ENCODE measurements at regions not wholly inside any gene's neighbourhood (a gene's known extent, or its start where the extent isn't known, plus 50 kb on each side); places are given as distances from the start of the nearest gene placed in this dataset.
"Not testable (repeated sequence)": the region's sequence is repeated elsewhere in the genome, so short reads cannot be mapped to it uniquely, and the experiment has no call there.

DNA sequence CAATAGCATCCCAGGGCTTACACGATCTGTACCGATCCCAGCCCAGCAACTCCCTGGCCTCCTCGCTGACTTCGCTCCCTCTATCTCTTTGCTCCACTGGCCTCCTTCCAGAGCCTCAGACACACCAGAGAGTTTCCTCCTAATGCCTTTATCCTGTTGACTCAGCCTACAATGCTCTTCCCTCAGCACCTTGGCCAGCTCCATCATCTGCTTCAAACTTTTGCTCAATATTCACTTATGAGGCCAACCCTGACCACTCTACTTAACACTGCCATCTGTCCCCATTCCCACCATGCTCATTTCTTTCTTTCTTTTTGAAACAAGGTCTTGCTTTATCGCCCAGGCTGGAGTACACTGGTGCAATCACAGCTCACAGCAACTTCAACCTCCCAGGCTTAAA lies 180.9 kb downstream of the CEP170 start:
- not testable (repeated sequence) for DNase-seq (ENCODE audit: low read depth in 4 of 4, low spot score in 1 of 4)

DNA sequence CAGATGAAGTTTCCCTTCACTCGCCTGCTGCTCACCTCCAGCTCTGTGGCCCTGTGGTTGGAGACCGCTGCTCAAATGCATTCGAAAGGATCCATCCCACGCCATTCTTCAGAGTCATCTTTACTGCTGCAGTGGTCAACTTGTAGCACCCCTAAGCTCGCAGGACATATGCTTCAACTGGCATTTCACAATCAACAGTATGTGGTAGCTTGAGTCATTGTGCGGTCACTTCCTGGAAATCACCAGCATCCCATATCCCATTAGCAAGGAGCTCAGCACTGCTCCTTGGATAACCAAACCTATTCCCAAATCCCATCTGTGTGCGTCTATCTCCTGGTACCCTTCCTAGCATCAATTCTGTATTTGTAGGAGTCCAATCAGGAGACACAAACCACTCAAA lies 188.0 kb downstream of the CEP170 start:
- DNase-seq (ENCODE audit: low read depth in 4 of 4, low spot score in 1 of 4): not testable (repeated sequence)

DNA sequence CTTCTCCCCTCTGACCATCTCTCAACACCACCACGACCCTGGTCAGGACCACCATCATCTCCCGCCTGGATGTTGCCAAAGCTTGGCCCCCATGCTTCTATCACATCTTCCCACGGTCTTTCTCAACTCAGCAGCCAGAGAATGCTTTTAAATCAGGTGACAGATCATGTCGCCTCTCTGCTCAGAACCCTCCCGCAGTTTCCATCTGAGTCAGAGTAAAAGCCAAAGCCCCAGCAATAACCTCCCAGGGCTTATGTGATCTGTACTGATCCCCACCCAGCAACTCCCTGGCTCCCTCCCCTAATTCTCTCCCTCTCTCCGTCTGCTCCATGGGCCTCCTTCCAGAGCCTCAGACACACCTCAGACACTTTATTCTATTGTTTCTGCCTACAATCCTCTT lies 193.1 kb downstream of the CEP170 start:
- DNase-seq (ENCODE audit: low read depth in 4 of 4, low spot score in 1 of 4): not testable (repeated sequence)

- not testable (repeated sequence) for DNase-seq (ENCODE audit: low read depth in 4 of 4, low spot score in 1 of 4)
These were observed 199.6 kb downstream of the CEP170 start for GRCh38 chr1:243055510-243055909.

- DNase-seq (ENCODE audit: low read depth in 4 of 4, low spot score in 1 of 4): not testable (repeated sequence)
These were observed 200.0 kb downstream of the CEP170 start for GRCh38 chr1:243055091-243055490.

DNA sequence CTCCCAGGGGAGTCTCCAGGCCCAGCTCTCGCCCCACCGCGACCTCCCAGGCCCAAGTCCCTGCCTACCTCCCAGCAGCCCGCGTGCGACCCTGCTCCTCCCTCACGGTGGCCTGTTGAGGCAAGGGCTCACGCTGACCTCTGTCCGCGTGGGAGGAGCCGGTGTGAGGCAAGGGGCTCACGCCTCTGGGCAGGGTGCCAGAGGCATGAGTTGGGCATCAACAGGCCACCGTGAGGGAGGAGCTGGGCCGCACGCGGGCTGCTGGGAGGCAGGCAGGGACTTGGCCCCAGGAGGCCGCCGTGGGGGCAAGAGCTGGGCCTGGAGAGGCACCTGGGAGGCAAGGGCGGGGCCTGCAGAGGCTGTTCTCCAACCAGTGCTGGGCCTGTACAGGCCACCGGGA lies 200.4 kb downstream of the CEP170 start:
- not testable (repeated sequence) for DNase-seq (ENCODE audit: low read depth in 4 of 4, low spot score in 1 of 4)

GRCh38 chr1:243053048-243053447 lies 202.0 kb downstream of the CEP170 start:
- not testable (repeated sequence) for DNase-seq (ENCODE audit: low read depth in 4 of 4, low spot score in 1 of 4)

DNA sequence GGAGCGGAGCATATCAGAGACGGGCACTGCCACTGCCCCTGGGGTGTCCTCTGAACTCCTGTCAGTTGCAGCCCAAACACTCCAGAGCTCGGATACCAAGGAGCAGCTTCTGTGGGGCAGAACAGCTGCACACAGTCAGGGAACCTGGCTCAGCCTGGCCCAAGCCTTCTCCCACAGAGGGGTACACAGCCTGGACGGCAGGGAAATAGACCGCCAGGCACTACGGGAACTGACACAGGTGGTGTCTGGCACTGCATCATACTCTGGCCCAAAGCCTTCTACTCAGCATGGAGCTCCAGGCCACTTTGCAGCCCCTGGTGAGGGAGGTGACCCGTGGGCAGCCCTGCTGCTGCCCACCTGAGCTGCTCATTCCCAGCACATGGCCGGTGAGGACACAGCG lies 204.5 kb downstream of the CEP170 start:
- not testable (repeated sequence) for DNase-seq (ENCODE audit: low read depth in 4 of 4, low spot score in 1 of 4)

DNA sequence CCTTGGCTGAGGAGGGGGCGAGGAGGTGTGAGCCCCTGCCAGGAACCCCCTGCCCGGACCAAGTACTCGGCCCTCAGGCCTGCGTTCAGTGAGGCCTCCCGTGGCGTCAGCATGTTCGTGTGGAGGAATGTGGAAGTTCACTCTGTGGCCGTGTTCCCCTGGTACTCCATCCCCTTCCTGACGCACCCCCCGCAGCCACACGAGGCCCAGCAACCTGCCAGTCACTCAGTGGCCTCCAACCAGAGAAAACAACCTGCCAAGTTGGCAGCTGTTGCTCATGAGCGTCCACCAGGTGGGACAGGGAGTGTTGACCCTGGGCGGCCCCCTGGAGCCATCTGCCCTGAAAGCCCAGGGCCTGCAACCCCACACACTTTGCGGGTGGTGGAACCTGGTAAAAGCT lies 205.4 kb downstream of the CEP170 start:
- not testable (repeated sequence) for DNase-seq (ENCODE audit: low read depth in 4 of 4, low spot score in 1 of 4)

DNA sequence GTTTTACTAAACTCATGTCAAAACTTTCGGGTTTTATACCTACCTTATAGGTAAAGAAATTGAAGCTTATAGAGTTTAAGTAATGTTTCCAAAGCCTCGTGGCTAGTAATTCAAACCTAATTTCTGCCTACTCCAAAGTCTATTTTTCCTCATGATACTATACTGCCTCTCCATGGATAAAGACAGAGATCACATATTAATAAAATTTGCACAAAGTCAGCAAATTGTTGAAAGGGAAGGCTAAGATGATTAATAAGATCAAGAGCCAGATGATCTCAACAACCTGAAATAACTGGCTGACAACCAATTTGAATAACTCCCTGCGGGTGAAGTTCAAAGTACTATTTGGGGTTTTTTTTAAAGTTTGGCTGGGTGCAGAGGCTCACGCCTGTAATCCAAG lies 233.7 kb downstream of the CEP170 start:
- not testable (repeated sequence) for DNase-seq (ENCODE audit: low read depth in 4 of 4, low spot score in 1 of 4)

DNA sequence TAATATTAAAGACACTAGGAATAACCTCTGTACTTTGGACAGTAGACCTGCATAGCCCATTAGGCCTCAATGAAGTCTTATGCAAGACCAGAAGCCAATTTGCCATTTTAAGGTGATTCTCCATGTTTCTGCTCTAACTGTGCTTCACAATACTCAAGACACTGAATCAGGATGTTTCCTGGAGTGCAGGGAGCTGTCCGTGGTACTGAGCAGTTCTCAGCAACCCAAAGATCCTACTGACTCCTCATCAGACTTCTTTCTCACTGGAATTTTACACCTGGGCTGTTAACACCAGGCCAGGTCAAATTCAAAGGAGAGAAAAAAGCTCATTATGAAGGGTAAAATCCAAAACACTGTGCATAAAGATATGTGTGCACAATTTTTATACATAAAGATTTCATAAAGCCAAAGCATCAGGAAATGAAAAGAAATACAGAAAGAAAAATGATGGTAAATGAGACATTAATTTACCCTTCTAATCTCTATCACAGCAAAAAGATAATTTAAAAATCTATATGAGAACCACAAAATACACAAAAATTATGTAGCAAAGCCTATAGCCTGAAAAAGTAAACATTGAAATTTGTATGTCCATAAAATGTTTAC lies 235.9 kb downstream of the CEP170 start:
- peak in 2 of 4 experiments; percentile 2 for DNase-seq (ENCODE audit: low read depth in 4 of 4, low spot score in 1 of 4)

DNA sequence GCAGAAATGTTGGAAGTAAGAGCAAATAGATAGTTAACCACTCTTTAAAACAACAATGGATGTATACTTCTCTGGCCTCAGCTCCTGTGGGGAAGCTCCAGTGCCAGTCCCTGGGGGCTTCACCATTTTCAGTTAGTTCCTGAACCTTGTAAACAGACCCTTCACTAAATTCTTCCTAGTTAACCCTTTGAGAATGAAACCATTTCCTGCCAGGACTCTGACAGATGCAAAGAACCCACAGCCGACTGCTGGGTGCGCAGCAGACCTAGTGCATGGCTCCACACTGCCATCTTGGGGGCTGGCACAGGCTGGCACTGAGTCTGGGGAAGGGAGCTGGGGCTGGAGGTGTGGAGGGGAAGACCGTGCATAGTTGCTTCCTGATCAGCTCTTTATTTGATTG lies 244.4 kb downstream of the CEP170 start:
- not testable (repeated sequence) for DNase-seq (ENCODE audit: low read depth in 4 of 4, low spot score in 1 of 4)

DNA sequence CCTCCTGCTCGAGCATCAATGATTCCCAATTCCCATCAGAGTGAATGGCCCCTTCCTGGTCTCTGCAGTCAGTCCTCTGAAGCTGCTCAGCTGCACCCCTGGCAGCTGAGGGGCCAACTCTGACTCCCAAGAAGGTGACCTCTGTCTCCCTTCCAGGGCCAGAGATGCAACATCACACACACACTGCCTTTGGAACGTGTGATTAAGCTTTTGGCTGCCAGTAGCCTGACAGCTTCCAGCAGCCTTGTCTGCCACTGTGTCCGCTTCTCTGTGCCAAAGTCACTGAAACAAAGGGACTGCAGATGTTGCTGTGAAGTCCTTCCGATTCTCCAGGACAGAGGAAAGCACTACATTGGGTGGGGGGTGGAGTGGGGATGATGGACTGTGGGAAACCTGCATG lies 254.1 kb downstream of the CEP170 start:
- DNase-seq (ENCODE audit: low read depth in 4 of 4, low spot score in 1 of 4): not testable (repeated sequence)

DNA sequence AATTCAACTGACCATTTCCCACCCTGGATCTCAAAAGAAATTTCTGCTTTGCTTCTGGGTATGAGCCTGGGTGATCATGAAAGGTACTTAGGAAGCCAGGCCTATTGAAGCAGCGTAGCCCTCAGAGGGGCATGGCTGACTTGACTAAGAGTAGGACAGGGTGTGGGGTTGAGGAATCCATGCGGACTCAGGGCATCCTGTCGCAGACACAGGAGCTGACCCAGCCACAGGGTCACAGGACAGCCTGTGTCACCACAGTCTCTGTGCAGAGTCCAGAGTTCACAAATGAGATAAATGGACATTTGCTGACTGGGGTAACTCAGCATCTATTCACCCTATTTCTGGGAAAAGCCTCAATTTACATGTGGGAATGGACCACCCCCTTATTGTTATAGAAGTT lies 262.3 kb downstream of the CEP170 start:
- not testable (repeated sequence) for DNase-seq (ENCODE audit: low read depth in 4 of 4, low spot score in 1 of 4)

GRCh38 chr1:242985096-242985495 lies 270.0 kb downstream of the CEP170 start:
- not testable (repeated sequence) for DNase-seq (ENCODE audit: low read depth in 4 of 4, low spot score in 1 of 4)

DNA sequence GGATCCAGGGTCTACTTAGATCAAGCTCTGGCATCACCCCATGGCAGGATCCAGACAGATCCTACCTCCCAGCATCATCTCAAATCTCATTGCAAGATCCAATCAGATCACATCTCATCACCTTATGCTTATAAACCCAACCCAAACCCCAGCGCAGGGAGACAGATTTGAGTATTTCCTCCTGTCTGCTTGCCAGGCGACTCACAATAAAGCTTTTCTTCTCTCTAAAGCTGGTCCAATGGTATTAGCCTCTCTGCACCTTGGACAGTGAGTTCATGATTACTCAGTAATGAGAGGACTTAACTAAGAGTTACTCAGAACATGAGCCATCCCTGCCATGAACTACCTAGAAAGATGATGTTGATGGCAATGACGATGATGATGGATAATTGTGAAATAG lies 281.7 kb downstream of the CEP170 start:
- not testable (repeated sequence) for DNase-seq (ENCODE audit: low read depth in 4 of 4, low spot score in 1 of 4)

DNA sequence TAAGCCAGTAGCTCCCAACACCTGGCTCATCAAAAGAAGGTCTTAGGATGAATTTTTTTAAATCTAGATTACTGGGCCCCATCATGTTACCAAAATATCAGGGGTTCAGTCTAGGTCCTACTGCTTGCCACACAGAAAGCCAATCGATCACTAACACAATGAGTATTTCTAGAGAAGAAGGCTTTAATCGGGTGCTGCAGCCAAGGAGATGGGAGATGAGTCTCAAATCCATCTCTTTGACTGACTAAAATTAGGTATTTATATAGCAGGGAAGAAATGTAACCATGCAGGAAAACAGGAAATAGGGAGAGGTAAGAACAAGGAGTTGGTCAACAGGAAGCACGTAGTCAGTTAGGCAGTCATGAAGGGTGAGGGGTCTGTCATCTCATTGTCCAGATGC lies 288.2 kb downstream of the CEP170 start:
- no peak for DNase-seq (ENCODE audit: low read depth in 4 of 4, low spot score in 1 of 4)

DNA sequence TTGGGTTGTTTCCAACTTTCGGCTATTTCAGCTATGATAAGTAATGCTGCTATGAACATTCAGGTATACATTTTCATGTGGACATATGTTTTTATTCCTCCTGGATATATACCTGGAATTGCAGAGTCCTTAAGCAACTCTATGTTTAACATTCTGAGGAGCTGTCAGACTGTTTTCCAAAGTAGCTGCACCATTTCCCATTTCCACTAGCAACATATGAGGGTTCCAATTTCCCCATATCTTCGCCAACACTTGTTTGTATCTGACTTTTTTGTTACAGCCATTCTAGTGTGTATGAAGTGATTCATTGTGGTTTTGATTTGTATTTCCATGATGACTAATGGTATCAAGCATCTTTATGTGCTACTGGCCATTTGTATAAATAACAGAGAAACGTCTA lies 295.7 kb downstream of the CEP170 start:
- not testable (repeated sequence) for DNase-seq (ENCODE audit: low read depth in 4 of 4, low spot score in 1 of 4)

DNA sequence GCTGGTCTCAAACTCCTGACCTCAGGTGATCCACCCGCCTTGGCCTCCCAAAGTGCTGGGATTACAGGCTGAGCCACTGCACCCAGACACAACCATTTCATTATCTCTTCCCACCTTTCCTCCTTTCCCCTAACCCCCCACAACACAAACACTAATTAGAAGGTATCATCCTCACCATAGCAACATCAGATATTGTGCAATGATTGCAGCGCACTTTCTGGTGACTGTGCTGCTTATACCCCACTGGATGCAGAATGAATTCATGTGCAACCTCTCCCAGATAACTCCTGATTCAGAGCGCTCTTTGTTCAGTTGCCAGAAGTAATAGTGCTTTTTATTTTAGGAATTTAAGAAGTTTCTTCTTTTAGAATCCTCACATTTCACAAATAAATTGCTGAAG lies 300.1 kb downstream of the CEP170 start:
- not testable (repeated sequence) for DNase-seq (ENCODE audit: low read depth in 4 of 4, low spot score in 1 of 4)

DNA sequence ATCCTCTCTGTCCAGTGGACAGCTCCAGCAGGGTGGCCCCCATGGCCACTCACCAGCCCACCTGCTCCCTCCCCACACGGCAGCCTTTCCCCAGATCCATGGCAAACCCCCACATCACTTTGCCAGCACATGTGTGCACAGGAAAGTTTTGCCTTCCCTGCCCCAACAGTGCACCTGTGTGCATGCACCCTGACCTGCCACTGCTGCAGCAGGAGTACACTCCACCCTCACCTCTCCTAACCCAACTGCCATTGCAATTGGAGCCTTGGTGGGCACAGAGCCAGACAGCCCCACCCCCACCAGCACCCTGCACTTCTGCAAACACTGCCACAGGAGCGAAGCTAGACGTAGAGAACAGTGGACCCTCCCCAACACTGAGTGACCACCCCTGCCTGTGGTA lies 308.9 kb downstream of the CEP170 start:
- no peak for DNase-seq (ENCODE audit: low read depth in 4 of 4, low spot score in 1 of 4)

GRCh38 chr1:242936725-242937124 lies 318.4 kb downstream of the CEP170 start:
- not testable (repeated sequence) for DNase-seq (ENCODE audit: low read depth in 4 of 4, low spot score in 1 of 4)

- DNase-seq (ENCODE audit: low read depth in 4 of 4, low spot score in 1 of 4): not testable (repeated sequence)
These were observed 330.4 kb downstream of the CEP170 start for GRCh38 chr1:242924717-242925116.

GRCh38 chr1:242923603-242924002 lies 331.5 kb downstream of the CEP170 start:
- not testable (repeated sequence) for DNase-seq (ENCODE audit: low read depth in 4 of 4, low spot score in 1 of 4)
